CD4-positive, alpha-beta T cell (primary cell): ENCODE measurements at regions not wholly inside any gene's neighbourhood (a gene's known extent, or its start where the extent isn't known, plus 50 kb on each side); places are given as distances from the start of the nearest gene placed in this dataset.

Experiments
- ATAC-seq: fragments of 200-7000 bp; cut with Tn5 transposase; one replicate; pipeline ENCODE4 v1.10.0; 2022; ENCODE audit warnings: mild to moderate bottlenecking; ENCODE audit not compliant: poor library complexity
- CTCF ChIA-PET: fragments of 350-600 bp; sonication (Branson Sonifier 250); formaldehyde crosslinking; loops from one replicate; lab custom pipeline; 2021; ENCODE audit warnings: antibody characterized with exemption, inconsistent platforms; lab: Charles Lee
- POLR2A ChIA-PET: fragments of 350-600 bp; sonication (Branson Sonifier 250); formaldehyde crosslinking; loops from one replicate; lab custom pipeline; 2021; ENCODE audit warnings: antibody characterized with exemption, inconsistent platforms; lab: Charles Lee
- DNase-seq, 14 experiments: peaks; one replicate each; pipeline ENCODE4 v3.0.0-alpha.2; 2013 to 2020; ENCODE audit warnings: mixed read lengths in 2 of 14
- H3K27ac ChIP-seq, 2 donors: one replicate each; pipeline versions ENCODE4 v1.5.1 to v1.7.0; 2013; ENCODE audit warnings: low read length in 2 of 2, low read depth in 1 of 2, mild to moderate bottlenecking in 1 of 2
- H3K27me3 ChIP-seq, 2 experiments: 1 replicate in 1 of 2; 2 replicates in 1 of 2; pipeline versions ENCODE4 v1.6.1 to v1.7.0; 2013; ENCODE audit warnings: low read length in 2 of 2, control low read depth in 1 of 2, mild to moderate bottlenecking in 1 of 2, moderate library complexity in 1 of 2; ENCODE audit not compliant: insufficient read depth in 2 of 2, control insufficient read depth in 1 of 2
- H3K36me3 ChIP-seq: one replicate; pipeline ENCODE4 v1.6.1; 2013; ENCODE audit warnings: low read length, control low read depth; ENCODE audit not compliant: insufficient read depth
- H3K4me1 ChIP-seq: one replicate; pipeline ENCODE4 v1.6.1; 2013; ENCODE audit warnings: low read length, control low read depth; ENCODE audit not compliant: insufficient read depth
- H3K4me3 ChIP-seq: one replicate; pipeline ENCODE4 v1.5.1; 2013; ENCODE audit warnings: mild to moderate bottlenecking, low read length, moderate library complexity
- H3K9me3 ChIP-seq, 2 experiments: 1 replicate in 1 of 2; 2 replicates in 1 of 2; pipeline versions ENCODE4 v1.6.1 to v1.7.0; 2013; ENCODE audit warnings: low read length in 2 of 2, mild to moderate bottlenecking in 2 of 2, control low read depth in 1 of 2, moderate library complexity in 1 of 2; ENCODE audit not compliant: control insufficient read depth in 1 of 2, insufficient read depth in 1 of 2
- H3K27ac Mint-ChIP-seq: one replicate; pipeline ENCODE4 v1.8.0; 2020; ENCODE audit warnings: mixed read lengths
- H3K27me3 Mint-ChIP-seq: one replicate; pipeline ENCODE4 v1.8.0; 2021; ENCODE audit warnings: mixed read lengths
- H3K36me3 Mint-ChIP-seq: one replicate; pipeline ENCODE4 v1.8.0; 2021; ENCODE audit warnings: low read depth, mixed read lengths
- H3K4me1 Mint-ChIP-seq: one replicate; pipeline ENCODE4 v1.8.0; 2021; ENCODE audit warnings: low read depth, mixed read lengths
- H3K4me3 Mint-ChIP-seq: one replicate; pipeline ENCODE4 v1.8.0; 2020; ENCODE audit warnings: mild to moderate bottlenecking, mixed read lengths
- H3K9me3 Mint-ChIP-seq: one replicate; pipeline ENCODE4 v1.8.0; 2020; ENCODE audit warnings: mixed read lengths
- intact Hi-C, 2 experiments: fragments of 100-400 bp; cut with DNase I in 1 of 2; cut with micrococcal nuclease in 1 of 2; formaldehyde crosslinking; loops; one replicate each; pipeline versions ENCODE4 v1.15.1 to v1.9.0; 2023 to 2025; cut with DNase I, micrococcal nuclease
- TF ChIP-seq, protein P1 (sequence below): fragments of 200-600 bp; IDR thresholded peaks from one replicate; pipeline ENCODE4 v1.8.0; 2022; ENCODE audit warnings: antibody characterized with exemption, mild to moderate bottlenecking

DNA sequence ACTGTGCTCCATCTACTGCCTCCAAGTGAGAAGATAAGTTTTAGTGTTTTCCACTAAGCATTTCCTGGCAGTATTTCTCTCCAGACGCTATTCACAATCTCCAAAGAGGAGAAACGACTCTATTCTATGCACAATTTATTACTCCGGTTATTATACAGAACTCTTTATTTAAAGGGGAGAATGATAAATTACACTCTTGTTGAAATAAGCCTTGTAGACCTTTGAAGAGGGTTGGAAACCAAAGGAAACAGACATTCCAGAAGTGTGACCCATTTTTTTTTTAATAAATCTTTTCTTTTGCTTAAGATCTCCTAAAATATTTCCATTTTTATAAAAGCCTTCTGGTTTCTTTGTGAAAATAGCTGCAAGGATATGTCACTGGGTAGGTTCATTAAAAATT is 76.1 kb upstream of the HDAC9 start:
- DNase-seq: no peak
- TF ChIP-seq, protein P1, sequence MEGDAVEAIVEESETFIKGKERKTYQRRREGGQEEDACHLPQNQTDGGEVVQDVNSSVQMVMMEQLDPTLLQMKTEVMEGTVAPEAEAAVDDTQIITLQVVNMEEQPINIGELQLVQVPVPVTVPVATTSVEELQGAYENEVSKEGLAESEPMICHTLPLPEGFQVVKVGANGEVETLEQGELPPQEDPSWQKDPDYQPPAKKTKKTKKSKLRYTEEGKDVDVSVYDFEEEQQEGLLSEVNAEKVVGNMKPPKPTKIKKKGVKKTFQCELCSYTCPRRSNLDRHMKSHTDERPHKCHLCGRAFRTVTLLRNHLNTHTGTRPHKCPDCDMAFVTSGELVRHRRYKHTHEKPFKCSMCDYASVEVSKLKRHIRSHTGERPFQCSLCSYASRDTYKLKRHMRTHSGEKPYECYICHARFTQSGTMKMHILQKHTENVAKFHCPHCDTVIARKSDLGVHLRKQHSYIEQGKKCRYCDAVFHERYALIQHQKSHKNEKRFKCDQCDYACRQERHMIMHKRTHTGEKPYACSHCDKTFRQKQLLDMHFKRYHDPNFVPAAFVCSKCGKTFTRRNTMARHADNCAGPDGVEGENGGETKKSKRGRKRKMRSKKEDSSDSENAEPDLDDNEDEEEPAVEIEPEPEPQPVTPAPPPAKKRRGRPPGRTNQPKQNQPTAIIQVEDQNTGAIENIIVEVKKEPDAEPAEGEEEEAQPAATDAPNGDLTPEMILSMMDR: no peak
- Mint-ChIP-seq H3K4me1 (no peaks in the 10 kb centered on the region), H3K9me3 (no peaks in the 10 kb centered on the region), H3K27ac (no peak overlapping the region), H3K36me3 (no peaks in the 10 kb centered on the region), H3K4me3 (no peak overlapping the region), H3K27me3 (peaks cover 4% of the 10 kb centered on the region)
- Histone ChIP-seq H3K36me3 (no peaks in the 10 kb centered on the region), H3K4me3 (no peak overlapping the region), H3K9me3 (no peaks in the 10 kb centered on the region), H3K4me1 (no peaks in the 10 kb centered on the region), H3K27me3 (no peaks in the 10 kb centered on the region), H3K27ac (no peak overlapping the region)
- CTCF ChIA-PET: no interaction called here
- intact Hi-C loops: no loop called here
- ATAC-seq: no peak
- POLR2A ChIA-PET: no interaction called here

DNA sequence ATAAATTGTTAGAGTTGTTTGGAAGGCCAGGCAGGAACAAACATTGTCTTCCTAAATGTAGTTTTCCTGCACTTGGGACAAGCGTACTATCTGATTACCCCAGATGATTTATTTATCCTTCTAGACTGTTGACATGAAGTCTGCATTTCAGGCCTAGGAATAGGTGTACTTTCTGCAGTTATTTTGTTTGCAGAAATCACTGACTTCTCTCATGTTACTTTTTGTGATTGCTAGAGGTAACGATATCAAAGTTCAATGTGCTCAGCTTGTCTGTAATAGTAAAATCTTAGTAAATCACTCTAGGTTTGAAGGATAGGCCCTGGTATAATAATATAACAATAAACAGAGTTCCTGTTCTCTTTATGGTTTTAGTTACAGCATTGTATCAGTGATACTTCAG is 75.4 kb upstream of the HDAC9 start:
- H3K27ac Mint-ChIP-seq: no peak overlapping the region

DNA sequence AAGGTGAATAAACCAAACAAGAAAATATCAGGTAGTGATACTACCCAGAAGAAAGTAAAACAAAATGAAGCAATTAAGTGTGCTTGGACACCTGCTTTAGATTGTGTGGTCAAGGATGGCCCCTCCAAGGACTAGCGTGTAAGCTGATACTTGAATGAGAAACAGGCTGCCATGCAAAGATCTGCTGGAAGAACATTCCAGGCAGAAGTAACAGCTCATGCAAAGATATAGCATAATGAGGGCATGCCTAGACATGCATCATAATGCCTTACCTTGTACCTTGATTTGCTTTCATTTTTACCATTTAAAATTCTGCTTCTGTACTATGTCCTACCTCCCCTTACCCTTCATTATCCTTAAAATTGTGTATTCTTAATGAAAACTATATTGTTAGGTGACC is 74.8 kb upstream of the HDAC9 start:
- intact Hi-C loops: no loop called here
- Mint-ChIP-seq H3K4me1 (no peaks in the 10 kb centered on the region), H3K27me3 (no peaks in the 10 kb centered on the region), H3K4me3 (no peak overlapping the region), H3K9me3 (no peaks in the 10 kb centered on the region), H3K36me3 (no peaks in the 10 kb centered on the region), H3K27ac (no peak overlapping the region)
- no peak for ATAC-seq
- ChIA-PET CTCF (no interaction called here), POLR2A (no interaction called here)
- no peaks in the 10 kb centered on the region for H3K27me3 ChIP-seq
- H3K27ac ChIP-seq: no peak overlapping the region
- no peaks in the 10 kb centered on the region for H3K36me3 ChIP-seq
- H3K4me3 ChIP-seq: no peak overlapping the region
- no peaks in the 10 kb centered on the region for H3K4me1 ChIP-seq
- H3K9me3 ChIP-seq: no peaks in the 10 kb centered on the region
- TF ChIP-seq, protein P1: no peak
- no peak for DNase-seq

More for the DNA sequence above, 75.4 kb upstream of the HDAC9 start:
- no peaks in the 10 kb centered on the region for H3K9me3 ChIP-seq
- no peak overlapping the region for H3K4me3 ChIP-seq
- H3K4me3 Mint-ChIP-seq: no peak overlapping the region
- H3K36me3 Mint-ChIP-seq: no peaks in the 10 kb centered on the region
- H3K27me3 Mint-ChIP-seq: peaks cover under 1% of the 10 kb centered on the region
- ATAC-seq: no peak
- CTCF ChIA-PET: no interaction called here
- H3K9me3 Mint-ChIP-seq: no peaks in the 10 kb centered on the region
- H3K4me1 ChIP-seq: no peaks in the 10 kb centered on the region
- H3K27me3 ChIP-seq: no peaks in the 10 kb centered on the region
- H3K36me3 ChIP-seq: no peaks in the 10 kb centered on the region
- TF ChIP-seq, protein P1: no peak
- DNase-seq: no peak
- H3K27ac ChIP-seq: no peak overlapping the region
- intact Hi-C loops: no loop called here
- POLR2A ChIA-PET: no interaction called here
- no peaks in the 10 kb centered on the region for H3K4me1 Mint-ChIP-seq
